Glomerular endothelial cell (primary cell): ENCODE measurements at regions not wholly inside any gene's neighbourhood (a gene's known extent, or its start where the extent isn't known, plus 50 kb on each side); places are given as distances from the start of the nearest gene placed in this dataset.

Source experiments
- DNase-seq: peaks from one replicate; pipeline ENCODE4 v3.0.0-alpha.2; 2011; ENCODE audit warnings: low read depth, low spot score; ENCODE audit errors: extremely low read depth

- DNase-seq: no peak
Observed at GRCh38 chr7:33841031-33841430, 64.3 kb upstream of the BMPER start.

GRCh38 chr7:33841705-33842129 is 63.6 kb upstream of the BMPER start:
- no peak for DNase-seq

GRCh38 chr7:33842150-33842549 is 63.2 kb upstream of the BMPER start:
- no peak for DNase-seq

- DNase-seq: no peak
Observed at GRCh38 chr7:33845991-33846509, 59.3 kb upstream of the BMPER start.

GRCh38 chr7:33849004-33849403 is 56.3 kb upstream of the BMPER start:
- DNase-seq: no peak

- DNase-seq: no peak
Observed at GRCh38 chr7:33849971-33850559, 55.3 kb upstream of the BMPER start.

- DNase-seq: no peak
Observed at GRCh38 chr7:33850768-33851167, 54.6 kb upstream of the BMPER start.

- no peak for DNase-seq
Observed at GRCh38 chr7:33852838-33853237, 52.5 kb upstream of the BMPER start.

GRCh38 chr7:33853361-33854062 is 51.8 kb upstream of the BMPER start:
- DNase-seq: no peak

GRCh38 chr7:33854178-33854577 is 51.2 kb upstream of the BMPER start:
- no peak for DNase-seq

GRCh38 chr7:33854801-33855350 is 50.5 kb upstream of the BMPER start:
- no peak for DNase-seq
